ENCODE measurements at regions not wholly inside any gene's neighbourhood (a gene's known extent, or its start where the extent isn't known, plus 50 kb on each side); places are given as distances from the start of the nearest gene placed in this dataset.

DNA sequence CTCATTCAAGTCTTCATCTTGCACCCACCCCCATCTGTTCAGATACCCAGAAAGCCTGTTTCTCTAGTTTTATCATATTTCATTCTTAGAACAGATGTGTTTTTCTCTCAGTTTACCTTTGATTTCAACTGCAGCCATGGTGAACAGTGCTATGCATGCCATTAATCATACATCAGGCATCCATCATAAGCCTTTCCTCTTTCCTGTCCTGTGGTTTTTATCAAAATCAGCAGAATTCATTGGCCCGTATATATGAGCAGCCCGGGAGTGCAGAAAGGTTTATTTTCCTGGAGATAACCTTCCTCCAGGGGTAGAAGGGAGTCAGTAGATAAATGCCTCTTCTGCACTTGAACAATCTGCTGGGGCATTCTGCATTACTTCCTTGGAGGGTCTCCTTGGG, 65.7 kb downstream of the IL21 start:
- Histone ChIP-seq H3K4me3 (no peak overlapping the region), H3K79me2 (ENCODE audit: low read depth) (no peaks in the 10 kb centered on the region), H3K4me1 (replicated peaks; ENCODE audit: insufficient read depth) (no peaks in the 10 kb centered on the region), H3K27me3 (ENCODE audit: insufficient read depth, low read depth) (no peaks in the 10 kb centered on the region), H3K4me2 (no peak overlapping the region), H3K9me2 (ENCODE audit: insufficient read depth) (no peaks in the 10 kb centered on the region), H2AFZ (peak overlapping the region; percentile 14; the same call in 1 of the 2 replicates), H3K27ac (no peak overlapping the region), H3K36me3 (ENCODE audit: low read depth) (no peaks in the 10 kb centered on the region), H3F3A (ENCODE audit: insufficient read depth, low read depth) (no peaks in the 10 kb centered on the region), H4K20me1 (ENCODE audit: insufficient read depth) (no peaks in the 10 kb centered on the region), H3K9me3 (ENCODE audit: insufficient read depth, low read depth) (no peaks in the 10 kb centered on the region)
- ChIA-PET CTCF (no interaction called here), POLR2A (ENCODE audit: unreplicated experiment) (no interaction called here)
- intact Hi-C loops (cut with micrococcal nuclease; ENCODE audit: unreplicated experiment): no loop called here
- DNase-seq: no peak
- no TSS peak for BruUV-seq (replicated peaks)
- no peak for TF ChIP-seq EZH2 (IDR thresholded peaks at IDR 0.05; ENCODE audit: low read depth)
- TF ChIP-seq, protein P1, sequence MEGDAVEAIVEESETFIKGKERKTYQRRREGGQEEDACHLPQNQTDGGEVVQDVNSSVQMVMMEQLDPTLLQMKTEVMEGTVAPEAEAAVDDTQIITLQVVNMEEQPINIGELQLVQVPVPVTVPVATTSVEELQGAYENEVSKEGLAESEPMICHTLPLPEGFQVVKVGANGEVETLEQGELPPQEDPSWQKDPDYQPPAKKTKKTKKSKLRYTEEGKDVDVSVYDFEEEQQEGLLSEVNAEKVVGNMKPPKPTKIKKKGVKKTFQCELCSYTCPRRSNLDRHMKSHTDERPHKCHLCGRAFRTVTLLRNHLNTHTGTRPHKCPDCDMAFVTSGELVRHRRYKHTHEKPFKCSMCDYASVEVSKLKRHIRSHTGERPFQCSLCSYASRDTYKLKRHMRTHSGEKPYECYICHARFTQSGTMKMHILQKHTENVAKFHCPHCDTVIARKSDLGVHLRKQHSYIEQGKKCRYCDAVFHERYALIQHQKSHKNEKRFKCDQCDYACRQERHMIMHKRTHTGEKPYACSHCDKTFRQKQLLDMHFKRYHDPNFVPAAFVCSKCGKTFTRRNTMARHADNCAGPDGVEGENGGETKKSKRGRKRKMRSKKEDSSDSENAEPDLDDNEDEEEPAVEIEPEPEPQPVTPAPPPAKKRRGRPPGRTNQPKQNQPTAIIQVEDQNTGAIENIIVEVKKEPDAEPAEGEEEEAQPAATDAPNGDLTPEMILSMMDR (conservative IDR thresholded peaks at IDR 0.05): no peak

DNA sequence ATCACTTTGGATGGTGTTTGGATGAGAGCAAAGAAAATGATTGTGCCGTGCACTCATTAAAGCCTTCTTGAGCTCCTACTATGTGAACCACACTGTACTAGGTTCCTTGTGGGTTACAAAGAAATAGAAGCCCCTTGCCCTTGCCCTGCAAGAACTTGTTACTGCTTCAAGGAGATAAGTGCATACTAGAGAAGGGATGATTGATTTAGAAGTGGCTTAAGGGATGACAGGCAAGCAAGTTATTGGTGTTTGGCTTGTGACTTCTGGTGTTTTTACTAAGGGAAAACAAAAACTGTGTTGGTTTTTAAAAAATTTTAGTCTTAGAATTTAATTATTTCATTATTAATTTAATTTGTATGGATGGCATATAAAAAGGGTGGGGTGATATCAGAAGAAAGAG, 67.4 kb downstream of the IL21 start:
- Histone ChIP-seq H3K9me3 (ENCODE audit: insufficient read depth, low read depth) (no peaks in the 10 kb centered on the region), H3K4me1 (replicated peaks; ENCODE audit: insufficient read depth) (no peaks in the 10 kb centered on the region), H3K4me3 (no peak overlapping the region), H3K79me2 (ENCODE audit: low read depth) (no peaks in the 10 kb centered on the region), H3K36me3 (ENCODE audit: low read depth) (no peaks in the 10 kb centered on the region), H3K9me2 (ENCODE audit: insufficient read depth) (no peaks in the 10 kb centered on the region; the same call in 1 of the 2 replicates), H3K4me2 (no peak overlapping the region), H4K20me1 (ENCODE audit: insufficient read depth) (no peaks in the 10 kb centered on the region), H3F3A (ENCODE audit: insufficient read depth, low read depth) (no peaks in the 10 kb centered on the region), H2AFZ (no peak overlapping the region), H3K27me3 (ENCODE audit: insufficient read depth, low read depth) (no peaks in the 10 kb centered on the region), H3K27ac (no peak overlapping the region)
- CTCF ChIA-PET: no interaction called here
- TF ChIP-seq, protein P1 (conservative IDR thresholded peaks at IDR 0.05): no peak
- TF ChIP-seq EZH2 (IDR thresholded peaks at IDR 0.05; ENCODE audit: low read depth): no peak
- BruUV-seq (replicated peaks): no TSS peak
- POLR2A ChIA-PET (ENCODE audit: unreplicated experiment): no interaction called here
- DNase-seq: no peak
- intact Hi-C loops (cut with micrococcal nuclease; ENCODE audit: unreplicated experiment): no loop called here

DNA sequence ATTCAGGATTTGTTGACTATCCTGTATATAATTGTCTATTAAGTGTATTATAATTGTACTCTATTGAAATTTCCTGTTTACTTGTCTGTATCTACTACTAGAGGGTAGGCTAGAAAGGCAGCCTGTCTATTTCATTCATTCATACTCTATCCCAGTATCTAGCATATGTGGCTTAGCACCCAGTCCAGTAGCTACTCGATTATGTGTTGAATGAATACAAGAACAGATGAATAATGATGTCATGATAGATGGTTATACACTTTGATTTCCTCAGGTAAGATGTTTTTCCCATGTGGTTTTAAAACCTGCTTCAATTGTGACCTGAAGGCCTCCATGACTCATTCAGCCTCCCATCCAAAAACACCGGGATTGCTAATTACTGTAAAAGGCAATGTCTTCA, 68.0 kb downstream of the IL21 start:
- CTCF ChIA-PET: no interaction called here
- intact Hi-C loops (cut with micrococcal nuclease; ENCODE audit: unreplicated experiment): no loop called here

More for the DNA sequence above, 68.0 kb downstream of the IL21 start:
- Histone ChIP-seq H4K20me1 (ENCODE audit: insufficient read depth) (no peaks in the 10 kb centered on the region), H3K36me3 (ENCODE audit: low read depth) (no peaks in the 10 kb centered on the region), H3K79me2 (ENCODE audit: low read depth) (no peaks in the 10 kb centered on the region), H3F3A (ENCODE audit: insufficient read depth, low read depth) (no peaks in the 10 kb centered on the region), H3K9me2 (ENCODE audit: insufficient read depth) (no peaks in the 10 kb centered on the region; the same call in 1 of the 2 replicates), H2AFZ (no peak overlapping the region), H3K9me3 (ENCODE audit: insufficient read depth, low read depth) (no peaks in the 10 kb centered on the region), H3K27ac (no peak overlapping the region), H3K4me1 (replicated peaks; ENCODE audit: insufficient read depth) (no peaks in the 10 kb centered on the region), H3K27me3 (ENCODE audit: insufficient read depth, low read depth) (no peaks in the 10 kb centered on the region), H3K4me3 (no peak overlapping the region), H3K4me2 (no peak overlapping the region)
- no TSS peak for BruUV-seq (replicated peaks)
- DNase-seq: no peak
- POLR2A ChIA-PET (ENCODE audit: unreplicated experiment): no interaction called here
- no peak for TF ChIP-seq EZH2 (IDR thresholded peaks at IDR 0.05; ENCODE audit: low read depth)
- TF ChIP-seq, protein P1 (conservative IDR thresholded peaks at IDR 0.05): no peak

Data from PC-9 (cell line).